Hepatocyte (in vitro differentiated cells): ENCODE measurements at regions not wholly inside any gene's neighbourhood (a gene's known extent, or its start where the extent isn't known, plus 50 kb on each side); places are given as distances from the start of the nearest gene placed in this dataset.

ENCODE experiments used
- DNase-seq: peaks from one replicate; pipeline ENCODE4 v3.0.0-alpha.2; 2016; ENCODE audit warnings: low spot score
- H2AFZ ChIP-seq: fragments of 200-600 bp; sonication (generic); 2 replicates; pipeline ENCODE4 v1.6.0; 2016; ENCODE audit warnings: antibody characterized with exemption, mild to moderate bottlenecking
- H3K27ac ChIP-seq: fragments of 200-600 bp; sonication (generic); 2 replicates; pipeline ENCODE4 v1.5.1; 2016; ENCODE audit warnings: mild to moderate bottlenecking
- H3K27me3 ChIP-seq: fragments of 200-600 bp; sonication (generic); 2 replicates; pipeline ENCODE4 v1.6.1; 2016
- H3K36me3 ChIP-seq: fragments of 200-600 bp; sonication (generic); replicated peaks from 2 replicates; pipeline ENCODE4 v1.5.1; 2016; ENCODE audit warnings: low read depth; ENCODE audit not compliant: insufficient read depth
- H3K4me1 ChIP-seq: fragments of 200-600 bp; sonication (generic); 2 replicates; pipeline ENCODE4 v1.5.1; 2016; ENCODE audit warnings: mild to moderate bottlenecking, moderate library complexity; ENCODE audit not compliant: insufficient read depth
- H3K4me2 ChIP-seq: fragments of 200-600 bp; sonication (generic); 2 replicates; pipeline ENCODE4 v1.6.0; 2016
- H3K4me3 ChIP-seq: fragments of 200-600 bp; sonication (generic); 2 replicates; pipeline ENCODE4 v1.5.1; 2016; ENCODE audit warnings: mild to moderate bottlenecking
- H3K79me2 ChIP-seq: fragments of 200-600 bp; sonication (generic); 2 replicates; pipeline ENCODE4 v1.6.0; 2017; ENCODE audit warnings: mild to moderate bottlenecking
- H3K9me2 ChIP-seq: fragments of 200-600 bp; sonication (generic); replicated peaks from 2 replicates; pipeline ENCODE4 v1.6.0; 2017; ENCODE audit warnings: mild to moderate bottlenecking; ENCODE audit not compliant: insufficient read depth
- H3K9me3 ChIP-seq: fragments of 200-600 bp; sonication (generic); 2 replicates; pipeline ENCODE4 v1.5.1; 2016; ENCODE audit warnings: low read depth, mild to moderate bottlenecking
- H4K20me1 ChIP-seq: fragments of 200-600 bp; sonication (generic); 2 replicates; pipeline ENCODE4 v1.6.0; 2016; ENCODE audit warnings: mild to moderate bottlenecking; ENCODE audit not compliant: insufficient read depth, poor library complexity, severe bottlenecking
- EZH2 ChIP-seq: fragments of 200-600 bp; sonication (generic); IDR thresholded peaks from 2 replicates; pipeline ENCODE4 v1.6.1; 2016; ENCODE audit warnings: antibody characterized with exemption, mild to moderate bottlenecking, borderline replicate concordance
- EZH2phosphoT487 ChIP-seq: fragments of 200-600 bp; sonication (generic); IDR thresholded peaks from one replicate; pipeline ENCODE4 v1.6.1; 2018; ENCODE audit warnings: antibody characterized with exemption, mild to moderate bottlenecking, low read depth, moderate library complexity; ENCODE audit not compliant: unreplicated experiment, severe bottlenecking
- WGBS: methylation state at CpG from one replicate; pipeline ENCODE4 v1.1.6; 2016; ENCODE audit warnings: low lambda C conversion rate; ENCODE audit errors: missing lambda C conversion rate; 5-methylcytosine and 5-hydroxymethylcytosine counted together
- TF ChIP-seq, protein P1 (sequence below): fragments of 200-600 bp; sonication (generic); IDR thresholded peaks from 2 replicates; pipeline ENCODE4 v1.5.1; 2016; ENCODE audit warnings: antibody characterized with exemption, mild to moderate bottlenecking; ENCODE audit not compliant: poor library complexity

DNA sequence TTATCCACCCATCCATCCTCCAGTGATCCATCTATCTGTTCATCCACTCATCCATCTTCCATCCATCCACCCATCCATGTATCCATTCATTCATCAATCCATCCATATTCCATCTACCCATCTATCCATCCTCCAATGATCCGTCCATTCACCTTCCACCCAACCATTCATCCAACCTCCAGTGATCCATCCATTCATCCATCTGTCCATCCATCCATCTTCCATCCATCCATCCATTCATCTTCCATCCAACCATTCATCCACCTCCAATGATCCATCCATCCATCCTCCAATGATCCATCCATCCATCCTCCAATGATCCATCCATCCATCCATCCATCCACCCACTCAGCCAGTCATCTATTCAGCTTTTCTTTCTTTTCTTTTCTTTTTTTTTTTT is 156.5 kb upstream of the WSCD1 start:
- 100% methylated on average over 1 of the region's 1 CpG for WGBS
- H3K4me3 ChIP-seq: no peak overlapping the region
- H3K9me3 ChIP-seq: no peaks in the 10 kb centered on the region
- no peak for DNase-seq
- no peak overlapping the region for H2AFZ ChIP-seq
- no peak overlapping the region for H3K27ac ChIP-seq
- H3K4me1 ChIP-seq: no peaks in the 10 kb centered on the region
- H3K36me3 ChIP-seq: no peaks in the 10 kb centered on the region
- H3K79me2 ChIP-seq: no peaks in the 10 kb centered on the region
- H4K20me1 ChIP-seq: no peaks in the 10 kb centered on the region
- TF ChIP-seq, protein P1, sequence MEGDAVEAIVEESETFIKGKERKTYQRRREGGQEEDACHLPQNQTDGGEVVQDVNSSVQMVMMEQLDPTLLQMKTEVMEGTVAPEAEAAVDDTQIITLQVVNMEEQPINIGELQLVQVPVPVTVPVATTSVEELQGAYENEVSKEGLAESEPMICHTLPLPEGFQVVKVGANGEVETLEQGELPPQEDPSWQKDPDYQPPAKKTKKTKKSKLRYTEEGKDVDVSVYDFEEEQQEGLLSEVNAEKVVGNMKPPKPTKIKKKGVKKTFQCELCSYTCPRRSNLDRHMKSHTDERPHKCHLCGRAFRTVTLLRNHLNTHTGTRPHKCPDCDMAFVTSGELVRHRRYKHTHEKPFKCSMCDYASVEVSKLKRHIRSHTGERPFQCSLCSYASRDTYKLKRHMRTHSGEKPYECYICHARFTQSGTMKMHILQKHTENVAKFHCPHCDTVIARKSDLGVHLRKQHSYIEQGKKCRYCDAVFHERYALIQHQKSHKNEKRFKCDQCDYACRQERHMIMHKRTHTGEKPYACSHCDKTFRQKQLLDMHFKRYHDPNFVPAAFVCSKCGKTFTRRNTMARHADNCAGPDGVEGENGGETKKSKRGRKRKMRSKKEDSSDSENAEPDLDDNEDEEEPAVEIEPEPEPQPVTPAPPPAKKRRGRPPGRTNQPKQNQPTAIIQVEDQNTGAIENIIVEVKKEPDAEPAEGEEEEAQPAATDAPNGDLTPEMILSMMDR: no peak
- TF ChIP-seq EZH2phosphoT487 (no peak), EZH2 (no peak)
- no peaks in the 10 kb centered on the region for H3K9me2 ChIP-seq
- H3K4me2 ChIP-seq: no peak overlapping the region
- H3K27me3 ChIP-seq: no peaks in the 10 kb centered on the region

DNA sequence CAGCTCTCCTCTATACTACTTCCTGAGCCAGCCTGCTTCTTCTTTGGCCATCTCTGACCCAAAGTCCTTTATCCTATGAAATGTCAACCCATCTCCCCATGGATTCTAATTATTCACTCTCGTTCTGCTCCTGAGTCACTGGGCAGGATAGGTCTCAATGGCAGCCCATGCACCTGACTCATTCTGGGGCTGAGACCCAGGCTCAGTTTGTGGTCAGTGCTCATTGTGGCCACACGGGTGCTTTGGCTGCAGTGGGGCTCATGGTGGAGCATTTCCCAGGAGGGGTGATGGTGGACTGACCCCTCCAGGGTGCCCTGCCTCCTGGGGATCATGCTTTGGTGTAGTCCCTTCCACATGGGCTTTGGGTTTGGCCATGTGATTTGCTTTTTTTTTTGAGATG is 154.8 kb upstream of the WSCD1 start:
- DNase-seq: no peak
- H3K27me3 ChIP-seq: no peaks in the 10 kb centered on the region
- H4K20me1 ChIP-seq: no peaks in the 10 kb centered on the region
- H3K27ac ChIP-seq: no peak overlapping the region
- WGBS: 75% methylated on average over 2 of the region's 2 CpGs
- no peak overlapping the region for H2AFZ ChIP-seq
- no peaks in the 10 kb centered on the region for H3K9me3 ChIP-seq
- no peaks in the 10 kb centered on the region for H3K4me1 ChIP-seq
- H3K36me3 ChIP-seq: no peaks in the 10 kb centered on the region
- H3K4me2 ChIP-seq: no peak overlapping the region
- no peaks in the 10 kb centered on the region for H3K9me2 ChIP-seq
- H3K79me2 ChIP-seq: no peaks in the 10 kb centered on the region
- TF ChIP-seq, protein P1: no peak
- no peak for TF ChIP-seq EZH2phosphoT487
- TF ChIP-seq EZH2: no peak
- no peak overlapping the region for H3K4me3 ChIP-seq

DNA sequence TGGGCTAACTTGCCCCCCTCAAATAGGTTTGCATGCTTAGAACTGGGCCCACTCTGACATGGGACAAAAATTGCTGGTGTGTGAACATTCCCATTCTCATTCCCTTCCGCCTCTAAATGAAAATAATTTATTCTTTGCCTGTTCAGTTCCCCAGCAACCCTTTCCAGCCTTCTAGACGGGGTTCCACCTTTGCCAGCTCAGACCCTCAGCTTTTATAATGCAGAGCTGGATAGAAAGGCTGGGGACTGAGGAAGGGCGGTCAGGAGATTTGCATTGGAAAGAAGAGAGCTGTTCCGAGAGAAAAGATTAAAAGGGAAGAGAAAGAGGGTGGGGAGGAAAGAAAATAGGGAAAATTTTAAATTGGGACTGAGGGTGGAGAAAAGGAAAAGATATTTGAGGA is 151.1 kb upstream of the WSCD1 start:
- no peak overlapping the region for H3K4me3 ChIP-seq
- H3K36me3 ChIP-seq: no peaks in the 10 kb centered on the region
- H3K4me1 ChIP-seq: no peaks in the 10 kb centered on the region
- WGBS: 50% methylated on average over 4 of the region's 4 CpGs
- H3K4me2 ChIP-seq: no peak overlapping the region
- no peaks in the 10 kb centered on the region for H3K27me3 ChIP-seq
- no peaks in the 10 kb centered on the region for H4K20me1 ChIP-seq
- no peak overlapping the region for H2AFZ ChIP-seq
- no peaks in the 10 kb centered on the region for H3K9me2 ChIP-seq
- H3K27ac ChIP-seq: no peak overlapping the region
- H3K9me3 ChIP-seq: no peaks in the 10 kb centered on the region
- TF ChIP-seq EZH2phosphoT487 (no peak), EZH2 (no peak)
- TF ChIP-seq, protein P1: no peak
- DNase-seq: no peak
- H3K79me2 ChIP-seq: no peaks in the 10 kb centered on the region
